ENCODE measurements at regions not wholly inside any gene's neighbourhood (a gene's known extent, or its start where the extent isn't known, plus 50 kb on each side); places are given as distances from the start of the nearest gene placed in this dataset.

- TF ChIP-seq CTCF (IDR thresholded peaks at IDR 0.05) (no peak), POLR2A (IDR thresholded peaks at IDR 0.05) (no peak)
Observed at GRCh38 chr17:11002417-11002816, 164.5 kb upstream of the PIRT start.

All from testis (tissue), 2 donors.